Stomach (tissue), 4 donors: ENCODE measurements at regions not wholly inside any gene's neighbourhood (a gene's known extent, or its start where the extent isn't known, plus 50 kb on each side); places are given as distances from the start of the nearest gene placed in this dataset.

Source experiments
- CTCF ChIP-seq, 7 experiments: fragments of 450-650 bp in 4 of 7; fragments of 200-600 bp in 3 of 7; sonication (generic) in 3 of 7; IDR thresholded peaks; one replicate each; pipeline ENCODE4 v1.5.1; 2016 to 2019; ENCODE audit warnings: antibody characterized with exemption in 7 of 7, control low read depth in 2 of 7, mild to moderate bottlenecking in 1 of 7
- POLR2A ChIP-seq, 4 donors: fragments of 450-650 bp; IDR thresholded peaks; one replicate each; pipeline ENCODE4 v1.6.1; 2016; ENCODE audit warnings: antibody characterized with exemption in 4 of 4, control low read depth in 2 of 4, mild to moderate bottlenecking in 1 of 4, moderate library complexity in 1 of 4
- POLR2AphosphoS5 ChIP-seq, 3 donors: sonication (generic); formaldehyde crosslinking; IDR thresholded peaks; one replicate each; pipeline ENCODE4 v1.6.1; 2016; ENCODE audit warnings: antibody characterized with exemption in 3 of 3

GRCh38 chr22:25370322-25370721 is 150.9 kb downstream of the CRYBB2 start:
- TF ChIP-seq CTCF (IDR thresholded peaks at IDR 0.05): no peak
- TF ChIP-seq POLR2AphosphoS5 (IDR thresholded peaks at IDR 0.05): no peak
- no peak for TF ChIP-seq POLR2A (IDR thresholded peaks at IDR 0.05)
